HG03457 (cell line): ENCODE measurements at regions not wholly inside any gene's neighbourhood (a gene's known extent, or its start where the extent isn't known, plus 50 kb on each side); places are given as distances from the start of the nearest gene placed in this dataset.

Source experiments
- ATAC-seq: cut with Tn5 transposase; IDR thresholded peaks from one replicate; pipeline ENCODE4 v1.9.1; 2021; ENCODE audit warnings: moderate number of reproducible peaks; ENCODE audit not compliant: unreplicated experiment

GRCh38 chr6:135791441-135791840 lies 60.1 kb upstream of the PDE7B start:
- no peak for ATAC-seq

- ATAC-seq = no peak
Observed at GRCh38 chr6:135796643-135797305, 54.7 kb upstream of the PDE7B start.

DNA sequence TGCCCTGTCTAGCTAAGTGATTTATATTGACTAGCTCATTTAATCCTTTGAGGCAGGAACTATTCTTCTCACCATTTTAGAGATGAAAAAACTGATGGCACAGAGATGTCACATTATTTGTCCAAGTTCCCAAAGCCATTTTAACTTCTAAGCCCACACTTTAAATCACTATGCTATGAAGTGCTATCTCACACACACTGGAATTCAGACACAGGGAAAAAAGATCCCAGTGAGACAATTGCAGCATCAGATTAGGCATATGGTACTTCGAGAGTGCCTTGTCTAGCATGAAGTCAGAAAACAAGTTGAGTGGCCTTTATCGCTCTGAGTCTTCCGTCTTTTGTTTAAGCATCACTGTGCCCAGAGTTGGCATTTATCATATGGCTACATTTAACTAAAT lies 54.1 kb upstream of the PDE7B start:
- ATAC-seq = no peak

DNA sequence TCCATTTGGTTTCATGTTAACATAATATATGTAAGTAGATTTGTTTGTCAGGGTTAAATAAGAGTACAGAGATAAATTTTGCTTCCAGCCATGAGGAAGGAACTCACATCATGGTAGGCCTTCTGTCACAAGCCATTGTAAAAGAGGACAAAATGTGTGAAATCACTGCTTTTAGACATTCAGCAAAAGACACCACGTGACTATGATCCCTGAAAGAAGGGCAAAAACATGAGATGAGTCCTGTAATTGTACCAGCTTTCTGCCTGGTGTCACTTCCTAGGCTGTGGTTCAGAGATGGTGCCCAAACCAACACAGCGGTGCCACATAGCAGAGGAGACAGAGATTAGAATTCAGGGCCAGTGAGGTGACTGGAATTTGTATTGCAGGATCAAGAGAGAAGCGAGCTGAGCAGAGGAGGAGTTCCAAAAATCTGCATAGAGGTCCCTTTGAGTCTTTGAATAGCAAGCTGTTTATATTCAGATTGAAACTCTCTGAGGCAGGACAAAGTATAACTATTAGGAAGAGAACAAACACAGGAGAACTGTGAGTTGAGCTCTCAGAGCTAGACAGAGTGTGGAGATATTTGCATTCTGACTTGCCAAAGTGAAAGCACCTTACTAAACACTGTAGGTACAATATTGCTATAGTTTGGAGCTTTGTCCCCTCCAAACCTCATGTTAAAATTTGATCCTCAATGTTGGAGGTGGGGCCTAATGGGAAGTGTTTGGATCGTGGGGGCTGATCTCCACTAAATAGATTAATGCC lies 52.6 kb upstream of the PDE7B start:
- no peak for ATAC-seq
